Central memory CD4-positive, alpha-beta T cell (primary cell): ENCODE measurements at regions not wholly inside any gene's neighbourhood (a gene's known extent, or its start where the extent isn't known, plus 50 kb on each side); places are given as distances from the start of the nearest gene placed in this dataset.
"Not testable (repeated sequence)": the region's sequence is repeated elsewhere in the genome, so short reads cannot be mapped to it uniquely, and the experiment has no call there.

Experiments used
- DNase-seq: peaks from one replicate; pipeline ENCODE4 v3.0.0; 2022

DNA sequence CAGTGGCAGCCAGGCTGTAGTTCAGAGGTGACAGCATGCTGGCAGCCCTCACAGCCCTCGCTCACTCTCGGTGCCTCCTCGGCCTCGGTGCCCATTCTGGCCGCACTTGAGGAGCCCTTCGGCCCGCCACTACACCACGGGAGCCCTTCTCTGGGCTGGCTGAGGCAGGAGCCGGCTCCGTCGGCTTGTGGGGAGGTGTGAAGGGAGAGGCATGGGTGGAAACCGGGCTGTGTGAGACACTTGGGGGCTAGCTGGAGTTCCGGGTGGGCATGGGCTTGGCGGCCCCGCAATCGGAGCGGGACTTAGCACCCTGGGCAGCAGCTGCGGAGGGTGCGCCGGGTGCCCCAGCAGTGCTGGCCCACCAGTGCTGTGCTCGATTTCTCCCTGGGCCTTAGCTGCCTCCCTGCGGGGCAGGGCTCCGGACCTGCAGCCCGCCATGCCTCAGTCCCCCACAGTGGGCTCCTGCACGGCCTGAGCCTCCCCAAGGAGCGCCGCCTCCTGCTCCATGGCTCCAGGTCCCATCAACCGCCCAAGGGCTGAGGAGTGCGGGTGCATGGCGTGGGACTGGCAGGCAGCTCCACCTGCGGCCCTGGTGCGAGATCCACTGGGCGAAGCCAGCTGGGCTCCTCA, 396.8 kb downstream of the FAM72C start:
- no peak for DNase-seq

DNA sequence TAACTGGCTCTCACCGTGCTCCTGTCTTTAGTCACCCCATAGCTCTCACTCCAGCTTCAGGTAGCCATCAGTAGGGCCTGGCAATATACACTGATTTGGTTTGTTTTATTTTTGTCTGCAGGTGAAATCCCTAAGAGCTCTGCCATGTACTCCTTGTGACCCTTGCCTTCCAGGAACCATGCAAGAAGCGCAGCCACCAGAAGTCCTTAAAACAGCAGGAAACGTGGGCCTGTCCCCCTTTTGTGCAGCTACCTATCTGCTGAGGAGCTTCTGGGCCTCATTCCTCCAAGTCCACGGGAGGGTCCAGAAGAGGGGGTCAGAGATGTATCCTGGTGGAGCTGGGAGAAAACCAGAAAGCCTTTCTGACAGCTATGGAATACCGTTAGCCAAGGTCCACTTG, 399.1 kb downstream of the FAM72C start:
- not testable (repeated sequence) for DNase-seq

DNA sequence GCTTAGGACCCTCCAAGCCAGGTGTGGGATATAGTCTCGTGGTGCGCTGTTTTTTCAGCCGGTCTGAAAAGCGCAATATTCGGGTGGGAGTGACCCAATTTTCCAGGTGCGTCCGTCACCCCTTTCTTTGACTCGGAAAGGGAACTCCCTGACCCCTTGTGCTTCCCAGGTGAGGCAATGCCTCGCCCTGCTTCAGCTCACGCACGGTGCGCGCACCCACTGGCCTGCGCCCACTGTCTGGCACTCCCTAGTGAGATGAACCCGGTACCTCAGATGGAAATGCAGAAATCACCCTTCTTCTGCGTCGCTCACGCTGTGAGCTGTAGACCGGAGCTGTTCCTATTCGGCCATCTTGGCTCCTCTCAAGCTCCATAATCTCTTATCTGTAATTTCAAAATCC, 408.0 kb downstream of the FAM72C start:
- not testable (repeated sequence) for DNase-seq

DNA sequence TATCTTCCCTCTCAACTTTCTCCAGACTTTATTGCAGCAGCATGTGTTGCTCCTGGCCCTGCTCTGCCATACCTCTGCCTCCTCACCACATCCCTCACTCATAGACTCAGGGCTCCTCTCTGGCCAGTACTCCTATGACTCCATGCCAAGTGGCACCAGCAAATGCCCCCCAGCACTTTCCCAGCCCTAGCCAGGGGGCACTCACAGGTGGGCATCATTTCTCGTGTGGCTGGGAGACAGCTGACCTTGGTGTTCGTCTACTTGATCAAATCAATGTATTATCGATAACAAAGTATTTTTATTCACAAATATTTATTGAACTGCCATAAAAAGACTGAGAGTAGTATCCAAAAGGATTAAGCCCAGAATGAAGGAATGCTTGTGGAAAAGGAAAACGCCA, 418.2 kb downstream of the FAM72C start:
- no peak for DNase-seq

DNA sequence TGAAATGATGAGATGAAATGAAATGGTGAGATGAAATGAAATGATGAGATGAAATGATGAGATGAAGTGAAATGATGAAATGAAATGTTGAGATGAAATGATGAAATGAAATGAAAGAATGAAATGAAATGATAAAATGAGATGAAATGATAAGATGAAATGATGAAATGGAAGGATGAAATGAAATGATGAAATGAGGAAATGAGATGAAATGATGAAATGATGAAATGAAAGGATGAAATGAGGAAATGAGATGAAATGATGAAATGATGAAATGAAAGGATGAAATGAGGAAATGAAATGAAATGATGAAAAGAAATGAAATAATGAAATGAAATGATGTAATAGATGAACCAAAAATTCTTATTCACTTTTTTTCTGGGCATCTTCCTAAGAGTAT, 467.1 kb downstream of the FAM72C start:
- DNase-seq, result not testable (repeated sequence)

DNA sequence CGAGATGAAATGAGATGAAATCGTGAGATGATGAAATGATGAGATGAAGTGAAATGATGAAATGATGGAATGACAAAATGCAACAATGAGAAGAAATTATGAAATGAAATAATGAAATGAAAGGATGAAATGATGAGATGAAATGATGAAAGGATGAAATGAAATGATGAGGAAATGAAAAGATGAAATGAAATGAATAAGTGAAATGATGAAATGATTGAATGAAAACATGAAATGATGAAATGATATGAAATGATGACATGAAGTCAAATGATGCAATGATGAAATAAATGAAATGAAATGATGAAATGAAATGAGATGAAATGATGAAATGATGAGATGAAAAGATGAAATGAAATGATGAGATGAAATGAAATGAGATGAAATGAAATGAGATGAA, 467.7 kb downstream of the FAM72C start:
- DNase-seq, result not testable (repeated sequence)

DNA sequence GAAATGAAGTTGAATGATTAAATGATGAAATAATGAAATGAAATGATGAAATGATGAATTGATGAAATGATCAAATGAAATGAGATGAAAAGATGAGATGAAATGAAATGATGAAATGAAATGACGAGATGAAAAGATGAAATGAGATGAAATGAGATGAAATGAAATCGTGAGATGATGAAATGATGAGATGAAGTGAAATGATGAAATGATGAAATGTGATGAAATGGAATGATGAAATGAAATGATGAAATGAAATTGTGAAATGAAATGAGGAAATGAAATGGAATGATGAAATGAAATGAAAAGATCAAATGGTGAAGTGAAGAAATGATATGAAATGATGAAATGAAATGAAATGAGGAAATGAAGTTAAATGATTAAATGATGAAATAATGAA, 468.7 kb downstream of the FAM72C start:
- DNase-seq, result not testable (repeated sequence)

DNA sequence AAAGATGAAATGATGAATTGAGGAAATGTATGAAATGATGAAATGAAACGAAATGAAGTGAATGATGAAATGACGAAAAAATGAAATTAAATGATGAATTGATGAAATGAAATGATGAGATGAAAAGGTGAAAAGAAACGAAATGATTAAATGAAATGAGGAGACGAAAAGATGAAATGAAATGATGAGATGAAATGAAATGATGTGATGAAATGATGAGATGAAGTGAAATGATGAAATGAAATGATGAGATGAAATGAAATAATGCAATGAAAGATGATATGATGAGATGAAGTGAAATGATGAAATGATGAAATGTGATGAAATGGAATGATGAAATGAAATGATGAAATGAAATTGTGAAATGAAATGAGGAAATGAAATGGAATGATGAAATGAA, 469.7 kb downstream of the FAM72C start:
- not testable (repeated sequence) for DNase-seq

DNA sequence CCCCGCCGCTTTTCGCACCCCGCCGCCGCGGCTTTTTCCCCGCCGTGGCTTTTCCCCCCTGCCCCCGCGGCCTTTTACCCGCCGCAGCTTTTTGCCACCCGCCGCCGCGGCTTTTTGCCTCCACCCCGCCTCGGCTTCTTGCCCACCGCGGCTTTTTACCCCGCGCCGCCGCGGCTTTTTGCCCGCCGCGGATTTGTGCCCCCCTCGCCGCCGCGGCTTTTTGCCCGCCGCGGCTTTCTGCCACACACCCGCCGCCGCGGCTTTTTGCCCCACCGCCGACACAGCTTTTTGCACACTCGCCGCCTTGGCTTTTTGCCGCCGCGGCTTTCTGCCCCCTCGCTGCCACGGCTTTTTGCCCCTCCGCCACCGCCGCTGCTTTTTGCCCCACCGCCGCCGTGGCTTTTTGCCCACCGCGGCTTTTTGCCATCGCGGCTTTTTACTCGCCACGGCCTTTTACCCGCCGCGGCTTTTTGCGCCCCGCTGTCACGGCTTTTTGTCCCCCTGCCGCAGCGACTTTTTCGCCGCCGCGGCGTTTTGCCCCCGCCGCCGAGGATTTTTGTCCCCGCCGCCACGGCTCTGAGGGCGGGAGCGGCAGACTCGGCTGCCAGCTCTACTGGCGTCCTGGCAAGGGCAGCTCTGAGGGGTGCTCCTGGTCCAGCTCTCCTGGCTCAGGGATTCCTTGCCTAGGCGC, 473.6 kb downstream of the FAM72C start:
- DNase-seq, result not testable (repeated sequence)

DNA sequence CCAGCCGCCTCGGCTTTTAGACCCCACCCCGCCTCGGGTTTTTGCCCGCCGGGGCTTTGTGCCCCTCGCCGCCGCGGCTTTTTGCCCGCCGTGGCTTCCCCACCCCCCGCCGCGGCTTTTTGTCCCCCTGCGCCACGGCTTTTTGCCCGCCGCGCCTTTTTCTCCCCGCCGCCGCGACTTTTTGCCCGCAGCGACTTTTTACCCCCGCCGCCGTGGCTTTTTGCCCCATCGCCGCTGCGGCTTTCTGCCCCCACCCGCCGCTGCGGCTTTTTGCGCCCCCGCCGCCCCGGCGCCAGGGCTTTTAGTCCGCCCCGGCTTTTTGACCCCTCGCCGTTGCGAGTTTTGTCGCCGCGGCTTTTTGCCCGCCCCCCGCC, 474.4 kb downstream of the FAM72C start:
- no peak for DNase-seq

DNA sequence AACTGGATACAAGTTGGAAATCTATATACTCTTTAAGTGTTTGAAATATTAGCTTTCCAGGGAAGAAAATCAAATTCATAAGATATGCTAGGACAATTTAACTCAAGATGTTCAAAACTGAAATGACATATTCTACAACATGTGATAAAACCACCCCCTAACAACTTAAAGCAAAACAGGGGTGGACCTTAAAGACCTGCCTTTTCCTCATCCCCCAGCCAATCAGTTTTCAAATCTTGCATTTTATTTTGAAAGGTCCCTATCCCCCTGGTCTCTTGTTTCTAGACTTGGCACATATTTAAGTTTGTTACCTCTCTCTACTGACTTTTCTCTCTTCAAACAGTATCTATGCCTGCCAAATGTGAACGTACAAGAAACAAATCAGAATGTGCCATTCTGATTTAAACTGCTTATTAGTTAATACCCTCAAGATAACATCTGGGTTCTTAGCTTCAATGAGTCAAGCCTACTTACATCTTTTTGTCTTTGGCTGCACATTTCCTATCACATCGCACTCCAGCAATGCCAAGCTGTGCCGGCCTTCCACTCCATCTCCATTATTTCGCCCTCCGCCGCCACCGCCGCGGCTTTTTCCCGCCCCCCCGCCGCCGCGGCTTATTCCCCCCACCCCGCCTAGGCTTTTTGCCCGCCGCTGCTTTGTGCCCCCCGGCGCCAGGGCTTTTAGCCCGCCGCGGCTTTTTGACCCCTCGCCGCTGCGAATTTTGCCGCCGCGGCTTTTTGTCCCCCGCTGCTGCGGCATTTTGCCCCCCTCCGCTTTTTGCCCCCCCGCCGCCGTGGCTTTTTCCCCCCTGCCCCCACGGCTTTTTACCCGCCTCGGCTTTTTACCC, 475.0 kb downstream of the FAM72C start:
- DNase-seq, result not testable (repeated sequence)
